Hematopoietic multipotent progenitor cell treated with erythropoietin and hydrocortisone succinate and interleukin-3 and kit ligand, for 4 days (in vitro differentiated cells): ENCODE measurements at regions not wholly inside any gene's neighbourhood (a gene's known extent, or its start where the extent isn't known, plus 50 kb on each side); places are given as distances from the start of the nearest gene placed in this dataset.

Experiments
- DNase-seq: peaks from one replicate; pipeline ENCODE4 v3.0.0-alpha.2; 2015

- DNase-seq: no peak
Measured at GRCh38 chr6:91317984-91318383, 731.1 kb upstream of the MAP3K7 start.

- DNase-seq: no peak
Measured at GRCh38 chr6:91317247-91317835, 730.5 kb upstream of the MAP3K7 start.

DNA sequence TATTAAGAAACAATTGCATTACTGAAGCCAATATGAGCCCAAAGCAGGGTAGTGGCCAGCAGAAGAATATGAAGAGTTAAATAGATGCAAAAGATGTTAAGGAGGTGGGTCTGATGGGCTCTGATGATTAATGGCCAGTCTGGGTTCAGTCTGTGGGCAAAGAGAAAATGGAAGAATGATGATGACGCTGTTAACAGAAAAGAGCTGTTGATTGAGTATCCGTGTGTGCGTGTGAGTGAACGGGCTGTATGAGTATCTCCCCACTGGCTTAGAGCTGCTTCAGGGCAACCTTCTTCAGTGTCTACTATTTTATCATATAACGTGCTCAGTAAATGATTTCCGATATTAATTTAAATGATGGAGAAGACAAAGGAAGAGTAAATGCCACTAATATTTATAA is 723.3 kb upstream of the MAP3K7 start:
- no peak for DNase-seq

DNA sequence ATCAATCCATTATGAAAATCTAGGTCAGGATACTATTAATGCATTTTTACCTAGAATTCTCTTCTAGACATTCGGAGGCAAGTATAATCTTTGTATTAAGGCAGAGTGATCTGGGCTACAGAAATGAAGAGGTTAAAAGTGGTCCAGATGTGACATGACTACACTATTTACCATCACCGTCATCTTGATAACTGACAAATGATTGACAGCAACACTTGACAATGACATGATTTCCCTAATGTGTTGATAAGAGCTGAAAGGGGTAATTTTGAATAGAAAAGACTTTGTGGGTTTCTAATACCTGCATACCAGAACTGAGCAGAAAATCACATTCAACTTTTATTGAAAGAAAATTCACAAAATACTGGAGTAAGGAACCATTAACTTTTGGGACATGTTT is 718.9 kb upstream of the MAP3K7 start:
- no peak for DNase-seq

DNA sequence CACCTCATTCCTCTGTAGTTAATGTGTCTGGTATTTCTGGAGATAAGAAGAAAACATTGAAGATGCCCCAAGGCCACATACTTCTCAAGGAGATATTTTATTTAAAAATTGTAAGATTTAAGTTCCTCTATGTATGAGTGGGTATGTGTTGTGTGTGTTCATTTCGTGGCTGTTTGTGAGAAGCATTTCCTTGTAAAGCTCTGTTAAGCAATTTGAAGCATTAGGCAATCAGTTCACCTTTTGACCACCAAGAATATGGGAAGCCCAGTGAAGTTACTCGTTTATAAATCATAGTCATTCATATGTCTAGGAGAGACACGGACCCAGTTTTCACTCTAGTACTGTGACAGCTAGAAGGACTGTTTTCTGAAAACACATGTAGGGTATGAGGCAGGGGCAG is 717.6 kb upstream of the MAP3K7 start:
- no peak for DNase-seq

DNA sequence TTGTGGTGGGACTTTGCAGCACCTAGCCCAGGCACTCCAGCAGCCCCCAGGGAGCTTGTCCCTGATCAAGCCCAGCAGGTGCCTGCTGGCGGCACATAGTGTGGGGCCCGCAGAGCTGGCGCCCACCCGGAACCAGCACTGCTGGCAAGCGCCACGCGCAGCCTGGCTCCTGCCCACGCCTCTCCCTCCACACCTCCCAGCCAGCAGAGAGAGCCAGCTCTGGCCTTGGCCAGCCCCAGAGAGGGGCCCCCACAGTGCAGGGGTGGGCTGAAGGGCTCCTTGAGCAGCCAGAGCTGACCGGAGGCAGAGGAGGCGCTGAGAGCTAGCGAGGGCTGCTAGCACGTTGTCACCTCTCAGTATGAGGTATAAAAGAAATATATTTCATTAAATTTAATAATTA is 716.5 kb upstream of the MAP3K7 start:
- no peak for DNase-seq

- DNase-seq: no peak
Measured at GRCh38 chr6:91299544-91300491, 712.9 kb upstream of the MAP3K7 start.

- DNase-seq: no peak
Measured at GRCh38 chr6:91298543-91299145, 711.8 kb upstream of the MAP3K7 start.

DNA sequence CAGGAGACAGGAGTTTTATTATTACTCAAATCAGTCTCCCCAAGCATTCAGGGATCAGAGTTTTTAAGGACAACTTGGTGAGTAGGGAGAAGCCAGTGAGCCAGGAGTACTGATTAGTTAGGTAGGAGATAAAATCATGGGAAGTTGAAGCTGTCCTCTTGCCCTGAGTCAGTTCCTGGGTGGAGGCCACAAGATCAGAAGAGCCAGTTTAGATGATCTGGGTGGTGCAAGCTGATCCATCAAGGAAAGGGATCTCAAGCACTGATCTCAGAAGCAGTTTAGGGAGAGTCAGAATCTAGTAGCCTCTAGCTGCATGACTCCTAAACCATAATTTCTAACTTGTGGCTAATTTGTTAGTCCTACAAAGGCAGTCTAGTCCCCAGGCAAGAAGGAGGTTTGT is 706.5 kb upstream of the MAP3K7 start:
- no peak for DNase-seq

- DNase-seq: no peak
Measured at GRCh38 chr6:91291071-91291470, 704.2 kb upstream of the MAP3K7 start.

DNA sequence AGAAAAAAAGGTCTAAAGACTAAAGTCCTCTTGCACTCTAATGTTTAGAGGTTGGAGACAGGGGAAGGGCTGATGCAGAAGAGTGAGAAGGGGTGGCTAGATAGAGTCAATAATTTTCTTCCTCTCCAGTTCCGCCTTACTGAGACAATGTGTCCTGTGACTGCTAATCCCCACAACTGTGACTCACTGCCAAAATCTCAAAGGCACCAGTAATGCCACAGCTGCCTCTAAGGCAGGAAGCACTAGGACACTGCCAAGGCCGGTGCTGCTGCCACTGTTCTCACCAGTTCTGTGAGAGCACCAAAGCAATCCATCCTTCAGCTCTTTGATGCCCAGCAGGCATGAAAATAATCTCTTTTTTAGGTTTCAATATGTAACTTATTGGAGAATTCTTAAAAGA is 701.9 kb upstream of the MAP3K7 start:
- DNase-seq: no peak

DNA sequence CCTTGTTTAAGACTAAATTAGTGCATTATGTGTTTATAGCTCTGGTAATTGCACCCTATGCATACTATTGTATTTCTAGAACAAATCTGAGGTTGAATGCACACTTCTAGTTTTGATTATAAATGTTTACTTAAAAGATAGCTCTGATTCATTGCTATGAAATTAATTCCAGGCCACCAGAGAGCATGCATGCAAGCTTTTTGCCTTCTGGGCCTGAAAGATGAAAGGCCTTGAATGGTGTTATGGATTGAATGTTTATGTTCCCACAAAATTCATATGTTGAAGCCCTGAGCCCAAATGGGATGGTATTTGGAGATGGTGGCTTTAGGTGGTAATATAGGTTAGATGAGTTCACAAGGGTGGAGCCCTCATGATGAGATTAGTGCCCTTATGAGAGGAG is 695.0 kb upstream of the MAP3K7 start:
- no peak for DNase-seq

- DNase-seq: no peak
Measured at GRCh38 chr6:91280494-91280830, 693.6 kb upstream of the MAP3K7 start.

GRCh38 chr6:91279740-91280493 is 693.0 kb upstream of the MAP3K7 start:
- DNase-seq: no peak

DNA sequence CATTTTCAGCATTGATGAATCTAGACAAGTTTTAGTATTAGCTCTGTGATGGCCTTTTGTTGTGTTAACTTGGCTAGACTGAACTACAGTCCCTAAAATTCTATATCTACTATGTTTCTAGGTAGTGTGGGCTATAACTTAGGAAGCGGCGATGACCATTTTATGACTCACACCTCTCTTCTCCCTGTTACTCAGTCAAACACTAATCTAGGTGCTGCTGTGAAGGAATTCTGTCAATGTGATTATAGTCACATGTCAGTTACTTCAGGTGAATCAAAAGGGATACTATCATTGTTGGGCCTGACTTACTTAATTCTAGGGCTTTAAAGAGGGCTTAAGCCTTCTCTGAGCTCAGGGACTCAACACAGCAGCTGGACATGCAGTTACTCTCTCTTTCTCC is 691.5 kb upstream of the MAP3K7 start:
- no peak for DNase-seq

DNA sequence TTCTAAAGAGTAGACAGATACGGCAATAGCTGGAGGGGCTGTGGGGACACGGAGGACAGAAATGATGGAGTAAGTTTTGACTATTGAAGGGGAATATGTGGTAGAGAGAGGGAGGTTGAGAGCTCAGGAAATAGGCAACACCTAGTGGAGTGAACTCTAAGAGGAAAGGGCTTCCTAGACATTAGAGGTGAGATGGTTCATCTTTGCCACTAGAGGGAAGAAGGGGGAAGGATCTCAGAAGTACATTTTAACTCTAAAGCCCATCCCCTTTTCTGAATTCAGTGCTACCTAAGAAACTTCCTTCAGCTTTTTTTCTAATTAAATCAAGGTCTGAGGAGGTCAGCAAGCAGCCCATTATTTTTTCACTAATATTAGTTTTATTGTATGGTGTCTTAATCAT is 689.4 kb upstream of the MAP3K7 start:
- peak; percentile 51 for DNase-seq

- DNase-seq: peak; percentile 4
Measured at GRCh38 chr6:91273729-91274128, 686.9 kb upstream of the MAP3K7 start.

GRCh38 chr6:91271807-91272206 is 684.9 kb upstream of the MAP3K7 start:
- DNase-seq: no peak

DNA sequence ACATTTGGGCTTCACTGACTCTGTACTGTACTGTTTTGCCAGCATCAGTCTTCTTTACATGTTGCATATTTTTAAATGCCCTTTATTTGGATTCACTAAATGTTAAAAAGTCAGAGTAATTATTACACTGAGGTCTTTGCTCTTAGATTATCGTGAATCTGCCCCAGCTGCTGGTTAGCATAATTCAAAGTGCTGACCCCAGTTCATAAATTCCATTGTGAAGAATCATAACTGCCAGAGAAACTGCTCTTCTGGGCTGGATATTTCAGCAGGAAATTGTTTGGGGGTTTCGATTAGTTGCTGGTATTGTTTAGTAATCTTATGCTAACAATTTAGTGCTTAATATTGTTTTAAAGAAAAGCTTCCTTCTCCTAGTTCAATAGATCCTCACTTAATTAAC is 682.1 kb upstream of the MAP3K7 start:
- no peak for DNase-seq

- no peak for DNase-seq
Measured at GRCh38 chr6:91267246-91267645, 680.4 kb upstream of the MAP3K7 start.

DNA sequence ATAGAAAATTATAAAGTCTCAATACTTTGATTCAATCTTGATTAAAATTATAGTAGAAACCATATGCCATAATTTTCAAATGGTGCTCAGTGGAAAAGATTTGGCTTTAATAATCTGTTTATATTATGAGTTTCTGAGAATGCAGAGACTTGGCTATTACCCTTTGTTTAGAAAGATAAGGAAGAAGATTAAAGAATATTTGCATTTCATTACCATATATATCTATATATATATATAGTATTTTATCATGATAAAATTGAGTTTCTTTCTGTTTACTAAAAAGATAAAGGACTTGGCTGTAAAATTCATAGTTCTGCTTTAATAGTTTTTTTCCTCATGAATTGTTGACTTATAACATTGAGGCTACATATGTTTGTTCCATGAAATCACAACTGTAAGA is 679.3 kb upstream of the MAP3K7 start:
- DNase-seq: no peak

DNA sequence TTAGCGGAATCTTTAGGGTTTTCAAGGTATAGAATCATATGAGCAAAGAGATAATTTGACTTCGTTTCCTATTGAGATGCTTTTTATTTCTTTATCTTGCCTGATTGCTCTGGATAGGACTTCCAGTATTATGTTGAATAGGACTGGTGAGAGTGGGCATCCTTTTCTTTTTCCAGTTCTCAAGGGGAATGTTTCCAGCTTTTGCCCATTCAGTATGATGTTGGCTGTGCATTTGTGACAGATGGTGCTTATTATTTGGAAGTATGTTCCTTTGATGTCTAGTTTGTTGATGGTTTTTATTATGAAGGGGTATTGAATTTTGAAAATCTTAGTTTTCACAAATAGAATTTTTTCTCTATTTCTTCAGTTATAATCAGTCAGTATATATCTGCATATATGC is 656.6 kb upstream of the MAP3K7 start:
- DNase-seq: no peak

DNA sequence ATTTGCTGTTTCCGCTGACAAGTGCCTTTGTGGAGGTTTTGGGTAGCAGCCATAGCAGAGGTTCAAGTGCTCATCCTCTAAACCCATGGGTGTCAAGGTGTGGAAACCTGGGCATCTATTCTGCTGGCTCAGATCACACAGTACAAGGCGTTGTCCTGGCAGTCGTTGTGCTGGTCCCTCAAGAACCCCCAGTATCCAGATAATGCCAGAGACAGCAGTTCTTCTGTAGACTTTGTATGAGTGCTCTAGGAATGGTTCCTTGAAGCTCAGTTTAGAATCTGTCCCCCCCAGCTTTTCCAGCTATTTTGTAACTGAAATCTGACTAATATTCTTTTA is 655.7 kb upstream of the MAP3K7 start:
- no peak for DNase-seq
